GM12891 (cell line): ENCODE measurements at regions not wholly inside any gene's neighbourhood (a gene's known extent, or its start where the extent isn't known, plus 50 kb on each side); places are given as distances from the start of the nearest gene placed in this dataset.

Experiments
- PAX5 ChIP-seq: IDR thresholded peaks from 2 replicates; pipeline ENCODE4 v1.6.1; 2011; ENCODE audit warnings: low read length, moderate library complexity, mild to moderate bottlenecking; ENCODE audit not compliant: insufficient read depth, severe bottlenecking
- POLR2A ChIP-seq: IDR thresholded peaks from 2 replicates; pipeline ENCODE4 v1.6.1; 2011; ENCODE audit warnings: low read depth, low read length, control low read depth
- POLR2AphosphoS5 ChIP-seq: IDR thresholded peaks from 2 replicates; pipeline ENCODE4 v1.6.1; 2011; ENCODE audit warnings: low read depth, low read length, control low read depth

DNA sequence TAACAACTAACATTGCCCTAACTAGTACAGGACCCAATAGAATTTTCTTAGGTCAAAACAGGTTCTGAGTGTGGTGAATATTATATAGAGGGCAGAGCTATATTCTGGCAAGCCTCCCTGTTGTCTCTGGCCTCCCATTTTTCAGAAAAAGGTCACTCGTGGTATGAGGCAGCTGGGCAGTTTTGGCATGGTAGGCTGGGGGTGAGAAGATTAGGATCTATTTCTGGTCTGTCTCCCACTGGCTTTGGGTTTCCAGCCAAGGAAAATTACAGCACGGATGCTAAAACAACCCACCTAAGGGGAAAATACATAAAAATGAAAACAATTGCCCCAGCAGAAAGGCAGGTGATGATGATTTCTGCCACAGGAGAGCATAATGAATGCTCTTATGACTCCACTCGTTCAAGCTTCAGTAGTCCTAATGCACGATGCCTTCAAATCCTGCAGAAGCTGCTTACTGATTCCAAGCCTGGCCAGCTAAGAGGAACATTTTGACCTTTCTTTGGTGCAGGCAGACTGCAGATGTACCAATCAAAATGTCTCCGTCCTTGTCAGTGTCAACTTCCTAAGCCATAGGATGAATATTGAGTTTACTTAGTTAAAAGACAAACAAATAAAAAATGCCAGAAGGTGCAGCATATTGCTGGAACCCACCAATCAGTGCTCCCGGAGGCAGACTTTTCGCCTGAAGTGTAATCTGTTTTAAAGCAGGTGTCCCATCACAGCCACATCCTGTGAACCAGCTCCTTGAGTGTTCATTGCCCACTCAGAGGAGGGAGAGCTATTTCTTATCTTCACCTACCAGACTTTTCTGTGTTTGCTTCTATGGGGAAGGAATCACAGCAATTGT is 435.4 kb downstream of the ZSWIM6 start:
- TF ChIP-seq POLR2A (no peak), POLR2AphosphoS5 (no peak), PAX5 (no peak)
